HL-60 (cell line): ENCODE measurements at regions not wholly inside any gene's neighbourhood (a gene's known extent, or its start where the extent isn't known, plus 50 kb on each side); places are given as distances from the start of the nearest gene placed in this dataset.

Source experiments
- CTCF ChIP-seq: IDR thresholded peaks from one replicate; pipeline ENCODE4 v1.5.1; 2011; ENCODE audit warnings: low read length, control low read depth, inconsistent platforms; ENCODE audit not compliant: insufficient read depth
- POLR2AphosphoS5 ChIP-seq: IDR thresholded peaks from 2 replicates; pipeline ENCODE4 v1.6.1; 2012; ENCODE audit warnings: low read depth

GRCh38 chr3:153731071-153731470 lies 390.1 kb upstream of the ARHGEF26 start:
- TF ChIP-seq CTCF (no peak), POLR2AphosphoS5 (no peak)
